ENCODE measurements at regions not wholly inside any gene's neighbourhood (a gene's known extent, or its start where the extent isn't known, plus 50 kb on each side); places are given as distances from the start of the nearest gene placed in this dataset.

GRCh38 chr3:150082898-150083654 lies 112.4 kb upstream of the PFN2 start:
- Mint-ChIP-seq H3K9me3 (peaks cover 5% of the 10 kb centered on the region; the same call in 1 of the 2 replicates), H3K4me1 (peaks cover 7% of the 10 kb centered on the region), H3K36me3 (no peaks in the 10 kb centered on the region), H3K4me3 (no peak overlapping the region), H3K27ac (no peak overlapping the region), H3K27me3 (ENCODE audit: low read depth) (no peaks in the 10 kb centered on the region)
- DNase-seq (ENCODE audit: low spot score): no peak
- POLR2A ChIA-PET: no interaction called here
- no peak for ATAC-seq
- CTCF ChIA-PET: no interaction called here
- no peak for TF ChIP-seq USF2 (CRISPR knock-in tag; IDR thresholded peaks at IDR 0.05)
- TF ChIP-seq, protein P1, sequence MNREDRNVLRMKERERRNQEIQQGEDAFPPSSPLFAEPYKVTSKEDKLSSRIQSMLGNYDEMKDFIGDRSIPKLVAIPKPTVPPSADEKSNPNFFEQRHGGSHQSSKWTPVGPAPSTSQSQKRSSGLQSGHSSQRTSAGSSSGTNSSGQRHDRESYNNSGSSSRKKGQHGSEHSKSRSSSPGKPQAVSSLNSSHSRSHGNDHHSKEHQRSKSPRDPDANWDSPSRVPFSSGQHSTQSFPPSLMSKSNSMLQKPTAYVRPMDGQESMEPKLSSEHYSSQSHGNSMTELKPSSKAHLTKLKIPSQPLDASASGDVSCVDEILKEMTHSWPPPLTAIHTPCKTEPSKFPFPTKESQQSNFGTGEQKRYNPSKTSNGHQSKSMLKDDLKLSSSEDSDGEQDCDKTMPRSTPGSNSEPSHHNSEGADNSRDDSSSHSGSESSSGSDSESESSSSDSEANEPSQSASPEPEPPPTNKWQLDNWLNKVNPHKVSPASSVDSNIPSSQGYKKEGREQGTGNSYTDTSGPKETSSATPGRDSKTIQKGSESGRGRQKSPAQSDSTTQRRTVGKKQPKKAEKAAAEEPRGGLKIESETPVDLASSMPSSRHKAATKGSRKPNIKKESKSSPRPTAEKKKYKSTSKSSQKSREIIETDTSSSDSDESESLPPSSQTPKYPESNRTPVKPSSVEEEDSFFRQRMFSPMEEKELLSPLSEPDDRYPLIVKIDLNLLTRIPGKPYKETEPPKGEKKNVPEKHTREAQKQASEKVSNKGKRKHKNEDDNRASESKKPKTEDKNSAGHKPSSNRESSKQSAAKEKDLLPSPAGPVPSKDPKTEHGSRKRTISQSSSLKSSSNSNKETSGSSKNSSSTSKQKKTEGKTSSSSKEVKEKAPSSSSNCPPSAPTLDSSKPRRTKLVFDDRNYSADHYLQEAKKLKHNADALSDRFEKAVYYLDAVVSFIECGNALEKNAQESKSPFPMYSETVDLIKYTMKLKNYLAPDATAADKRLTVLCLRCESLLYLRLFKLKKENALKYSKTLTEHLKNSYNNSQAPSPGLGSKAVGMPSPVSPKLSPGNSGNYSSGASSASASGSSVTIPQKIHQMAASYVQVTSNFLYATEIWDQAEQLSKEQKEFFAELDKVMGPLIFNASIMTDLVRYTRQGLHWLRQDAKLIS (CRISPR knock-in tag; IDR thresholded peaks at IDR 0.05; ENCODE audit: borderline replicate concordance): no peak
- TF ChIP-seq ZNF138 (CRISPR knock-in tag; conservative IDR thresholded peaks at IDR 0.05): no peak
- no peak for TF ChIP-seq ZBTB43 (CRISPR knock-in tag; IDR thresholded peaks at IDR 0.05)
- no peak for TF ChIP-seq GTF2I (CRISPR knock-in tag; conservative IDR thresholded peaks at IDR 0.05)
- TF ChIP-seq, protein P2, sequence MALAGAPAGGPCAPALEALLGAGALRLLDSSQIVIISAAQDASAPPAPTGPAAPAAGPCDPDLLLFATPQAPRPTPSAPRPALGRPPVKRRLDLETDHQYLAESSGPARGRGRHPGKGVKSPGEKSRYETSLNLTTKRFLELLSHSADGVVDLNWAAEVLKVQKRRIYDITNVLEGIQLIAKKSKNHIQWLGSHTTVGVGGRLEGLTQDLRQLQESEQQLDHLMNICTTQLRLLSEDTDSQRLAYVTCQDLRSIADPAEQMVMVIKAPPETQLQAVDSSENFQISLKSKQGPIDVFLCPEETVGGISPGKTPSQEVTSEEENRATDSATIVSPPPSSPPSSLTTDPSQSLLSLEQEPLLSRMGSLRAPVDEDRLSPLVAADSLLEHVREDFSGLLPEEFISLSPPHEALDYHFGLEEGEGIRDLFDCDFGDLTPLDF (CRISPR knock-in tag; IDR thresholded peaks at IDR 0.05): no peak
- TF ChIP-seq, protein P3, sequence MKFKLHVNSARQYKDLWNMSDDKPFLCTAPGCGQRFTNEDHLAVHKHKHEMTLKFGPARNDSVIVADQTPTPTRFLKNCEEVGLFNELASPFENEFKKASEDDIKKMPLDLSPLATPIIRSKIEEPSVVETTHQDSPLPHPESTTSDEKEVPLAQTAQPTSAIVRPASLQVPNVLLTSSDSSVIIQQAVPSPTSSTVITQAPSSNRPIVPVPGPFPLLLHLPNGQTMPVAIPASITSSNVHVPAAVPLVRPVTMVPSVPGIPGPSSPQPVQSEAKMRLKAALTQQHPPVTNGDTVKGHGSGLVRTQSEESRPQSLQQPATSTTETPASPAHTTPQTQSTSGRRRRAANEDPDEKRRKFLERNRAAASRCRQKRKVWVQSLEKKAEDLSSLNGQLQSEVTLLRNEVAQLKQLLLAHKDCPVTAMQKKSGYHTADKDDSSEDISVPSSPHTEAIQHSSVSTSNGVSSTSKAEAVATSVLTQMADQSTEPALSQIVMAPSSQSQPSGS (CRISPR knock-in tag; IDR thresholded peaks at IDR 0.05; ENCODE audit: borderline replicate concordance, low read depth): no peak
- TF ChIP-seq ELF4 (CRISPR knock-in tag; IDR thresholded peaks at IDR 0.05; ENCODE audit: low read depth): no peak
- TF ChIP-seq ATF3 (CRISPR knock-in tag; conservative IDR thresholded peaks at IDR 0.05): no peak
- TF ChIP-seq OVOL2 (CRISPR knock-in tag; IDR thresholded peaks at IDR 0.05; ENCODE audit: borderline replicate concordance): no peak
- TF ChIP-seq FOXP1 (CRISPR knock-in tag; IDR thresholded peaks at IDR 0.05; ENCODE audit: borderline replicate concordance): no peak
- TF ChIP-seq TEAD4 (CRISPR knock-in tag; IDR thresholded peaks at IDR 0.05): no peak
- no peak for TF ChIP-seq CBFB (CRISPR knock-in tag; IDR thresholded peaks at IDR 0.05; ENCODE audit: low read depth)
- no peak for TF ChIP-seq HMGA2 (CRISPR knock-in tag; IDR thresholded peaks at IDR 0.05)
- TF ChIP-seq MYBL2 (CRISPR knock-in tag; IDR thresholded peaks at IDR 0.05): no peak
- no peak for TF ChIP-seq SMAD4 (CRISPR knock-in tag; IDR thresholded peaks at IDR 0.05)

GRCh38 chr3:150081084-150081483 lies 110.4 kb upstream of the PFN2 start:
- Mint-ChIP-seq H3K27ac (no peak overlapping the region), H3K9me3 (peaks cover 12% of the 10 kb centered on the region), H3K36me3 (peaks cover 4% of the 10 kb centered on the region), H3K4me3 (no peak overlapping the region), H3K4me1 (peaks cover 7% of the 10 kb centered on the region), H3K27me3 (ENCODE audit: low read depth) (no peaks in the 10 kb centered on the region)
- no peak for ATAC-seq
- ChIA-PET CTCF (no interaction called here), POLR2A (no interaction called here)
- no peak for DNase-seq (ENCODE audit: low spot score)
- TF ChIP-seq ZNF219 (CRISPR knock-in tag; IDR thresholded peaks at IDR 0.05; ENCODE audit: borderline replicate concordance) (no peak), NFE2L1 (CRISPR knock-in tag; IDR thresholded peaks at IDR 0.05) (no peak), ATF1 (CRISPR knock-in tag; IDR thresholded peaks at IDR 0.05) (no peak), CTCF (IDR thresholded peaks at IDR 0.05) (no peak), PRRX2 (CRISPR knock-in tag; IDR thresholded peaks at IDR 0.05) (no peak), EMX1 (CRISPR knock-in tag; IDR thresholded peaks at IDR 0.05) (no peak), NFYB (CRISPR knock-in tag; conservative IDR thresholded peaks at IDR 0.05; ENCODE audit: low read depth) (no peak)
- TF ChIP-seq, protein P4, sequence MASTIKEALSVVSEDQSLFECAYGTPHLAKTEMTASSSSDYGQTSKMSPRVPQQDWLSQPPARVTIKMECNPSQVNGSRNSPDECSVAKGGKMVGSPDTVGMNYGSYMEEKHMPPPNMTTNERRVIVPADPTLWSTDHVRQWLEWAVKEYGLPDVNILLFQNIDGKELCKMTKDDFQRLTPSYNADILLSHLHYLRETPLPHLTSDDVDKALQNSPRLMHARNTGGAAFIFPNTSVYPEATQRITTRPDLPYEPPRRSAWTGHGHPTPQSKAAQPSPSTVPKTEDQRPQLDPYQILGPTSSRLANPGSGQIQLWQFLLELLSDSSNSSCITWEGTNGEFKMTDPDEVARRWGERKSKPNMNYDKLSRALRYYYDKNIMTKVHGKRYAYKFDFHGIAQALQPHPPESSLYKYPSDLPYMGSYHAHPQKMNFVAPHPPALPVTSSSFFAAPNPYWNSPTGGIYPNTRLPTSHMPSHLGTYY (CRISPR knock-in tag; IDR thresholded peaks at IDR 0.05): no peak
